GM12892 (cell line): ENCODE measurements at regions not wholly inside any gene's neighbourhood (a gene's known extent, or its start where the extent isn't known, plus 50 kb on each side); places are given as distances from the start of the nearest gene placed in this dataset.

ENCODE experiments used
- POLR2A ChIP-seq: IDR thresholded peaks from 2 replicates; pipeline ENCODE4 v1.6.1; 2011; ENCODE audit warnings: low read depth, low read length, control low read depth
- POLR2AphosphoS5 ChIP-seq: IDR thresholded peaks from 2 replicates; pipeline ENCODE4 v1.6.1; 2011; ENCODE audit warnings: low read depth, low read length, control low read depth
- TAF1 ChIP-seq: IDR thresholded peaks from 2 replicates; pipeline ENCODE4 v1.6.1; 2011; ENCODE audit warnings: low read depth, mild to moderate bottlenecking, control low read depth, low read length, borderline replicate concordance

DNA sequence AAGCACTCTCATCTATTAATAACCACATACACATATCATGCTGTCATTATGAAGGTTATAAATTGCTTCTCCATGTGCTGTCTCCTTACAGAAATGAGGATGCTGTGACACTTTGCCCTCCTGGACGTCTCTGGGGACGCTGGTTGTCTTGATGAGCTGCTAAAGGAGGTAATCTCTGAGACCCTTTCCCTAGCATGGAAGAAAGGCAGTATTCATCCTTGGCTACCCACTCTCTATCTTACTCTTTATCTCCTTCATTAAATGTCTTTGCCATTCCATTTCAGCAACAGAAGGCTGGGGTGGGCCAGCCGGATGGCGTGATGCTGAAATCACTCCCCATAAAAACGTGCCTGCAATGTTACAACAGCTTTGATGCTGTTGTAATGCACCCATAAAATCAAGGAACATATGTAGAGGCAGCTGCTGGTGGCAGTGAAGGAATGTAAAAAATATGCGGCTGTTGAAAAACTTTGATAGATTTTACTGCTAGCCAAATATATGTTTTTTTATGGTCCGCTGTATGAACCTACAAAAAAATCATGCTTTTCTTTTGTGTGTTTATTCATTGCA, 715.1 kb upstream of the API5 start:
- TF ChIP-seq POLR2A (no peak), POLR2AphosphoS5 (no peak), TAF1 (no peak)
